Bronchial epithelial cell (primary cell): ENCODE measurements at regions not wholly inside any gene's neighbourhood (a gene's known extent, or its start where the extent isn't known, plus 50 kb on each side); places are given as distances from the start of the nearest gene placed in this dataset.
"Not testable (repeated sequence)": the region's sequence is repeated elsewhere in the genome, so short reads cannot be mapped to it uniquely, and the experiment has no call there.

Experiments
- DNase-seq: peaks from one replicate; pipeline ENCODE4 v3.0.0-alpha.2; 2010; ENCODE audit warnings: low read depth
- FAIRE-seq: peaks from 2 replicates; lab custom pipeline; 2011; peaks lifted over from hg19 to GRCh38; lab: Jason Lieb, UNC
- H3K27me3 ChIP-seq: 2 replicates; pipeline ENCODE4 v1.5.1; 2011; ENCODE audit warnings: low read length; ENCODE audit not compliant: control insufficient read depth, insufficient read depth
- H3K36me3 ChIP-seq: 2 replicates; pipeline ENCODE4 v1.5.1; 2011; ENCODE audit warnings: low read length; ENCODE audit not compliant: control insufficient read depth, insufficient read depth
- H3K4me3 ChIP-seq: 2 replicates; pipeline ENCODE4 v1.5.1; 2011; ENCODE audit warnings: mild to moderate bottlenecking, low read depth, low read length, control low read depth
- CTCF ChIP-seq: IDR thresholded peaks from 2 replicates; pipeline ENCODE4 v1.5.1; 2011; ENCODE audit warnings: mild to moderate bottlenecking, moderate library complexity, low read length, control low read depth, inconsistent platforms; ENCODE audit not compliant: insufficient read depth, severe bottlenecking

GRCh38 chr4:30555775-30556174, 164.4 kb upstream of the PCDH7 start:
- no peak for FAIRE-seq
- no peak overlapping the region for H3K4me3 ChIP-seq
- H3K27me3 ChIP-seq: no peaks in the 10 kb centered on the region
- TF ChIP-seq CTCF: no peak
- no peak for DNase-seq
- H3K36me3 ChIP-seq: no peaks in the 10 kb centered on the region

- no peak for TF ChIP-seq CTCF
- FAIRE-seq: no peak
- Histone ChIP-seq H3K27me3 (no peaks in the 10 kb centered on the region), H3K4me3 (no peak overlapping the region), H3K36me3 (no peaks in the 10 kb centered on the region)
- no peak for DNase-seq
These were observed 160.7 kb upstream of the PCDH7 start for GRCh38 chr4:30559481-30559880.

- TF ChIP-seq CTCF: no peak
- FAIRE-seq (no peak), DNase-seq (no peak)
- H3K27me3 ChIP-seq: no peaks in the 10 kb centered on the region
- H3K36me3 ChIP-seq: no peaks in the 10 kb centered on the region
- no peak overlapping the region for H3K4me3 ChIP-seq
These were observed 133.3 kb upstream of the PCDH7 start for GRCh38 chr4:30586850-30587249.

GRCh38 chr4:30589669-30590068, 130.5 kb upstream of the PCDH7 start:
- DNase-seq, H3K4me3 ChIP-seq, H3K27me3 ChIP-seq, FAIRE-seq, H3K36me3 ChIP-seq: not testable (repeated sequence)

GRCh38 chr4:30600246-30601017, 119.7 kb upstream of the PCDH7 start:
- H3K36me3 ChIP-seq: no peaks in the 10 kb centered on the region
- no peak for TF ChIP-seq CTCF
- FAIRE-seq (no peak), DNase-seq (no peak)
- H3K4me3 ChIP-seq: no peak overlapping the region
- no peaks in the 10 kb centered on the region for H3K27me3 ChIP-seq

GRCh38 chr4:30601070-30601865, 118.9 kb upstream of the PCDH7 start:
- TF ChIP-seq CTCF: no peak
- DNase-seq: no peak
- H3K36me3 ChIP-seq: no peaks in the 10 kb centered on the region
- H3K27me3 ChIP-seq: no peaks in the 10 kb centered on the region
- H3K4me3 ChIP-seq: no peak overlapping the region
- no peak for FAIRE-seq
